Renal cortex interstitium (tissue), 11 donors: ENCODE measurements at regions not wholly inside any gene's neighbourhood (a gene's known extent, or its start where the extent isn't known, plus 50 kb on each side); places are given as distances from the start of the nearest gene placed in this dataset.

Experiments
- DNase-seq, 11 donors: peaks; one replicate each; pipeline ENCODE4 v3.0.0-alpha.2; 2013; ENCODE audit warnings: low read depth in 9 of 11, low spot score in 4 of 11; ENCODE audit errors: extremely low read depth in 1 of 11

GRCh38 chr11:130720232-130721022 is 195.9 kb downstream of the SNX19 start:
- no peak for DNase-seq

GRCh38 chr11:130721023-130721681 is 195.1 kb downstream of the SNX19 start:
- DNase-seq = no peak

GRCh38 chr11:130721736-130722135 is 194.5 kb downstream of the SNX19 start:
- DNase-seq = no peak

- no peak for DNase-seq
Observed at GRCh38 chr11:130722401-130722800, 193.9 kb downstream of the SNX19 start.

- DNase-seq = no peak
Observed at GRCh38 chr11:130725421-130726233, 190.7 kb downstream of the SNX19 start.

GRCh38 chr11:130726234-130727037 is 189.8 kb downstream of the SNX19 start:
- DNase-seq = no peak

- DNase-seq = no peak
Observed at GRCh38 chr11:130727157-130728119, 188.8 kb downstream of the SNX19 start.

- DNase-seq = no peak
Observed at GRCh38 chr11:130728185-130729180, 187.8 kb downstream of the SNX19 start.

GRCh38 chr11:130729193-130729592 is 187.1 kb downstream of the SNX19 start:
- no peak for DNase-seq

GRCh38 chr11:130729678-130730300 is 186.5 kb downstream of the SNX19 start:
- no peak for DNase-seq

- no peak for DNase-seq
Observed at GRCh38 chr11:130731401-130731800, 184.9 kb downstream of the SNX19 start.

- no peak for DNase-seq
Observed at GRCh38 chr11:130732476-130732875, 183.8 kb downstream of the SNX19 start.

GRCh38 chr11:130737041-130737830 is 179.0 kb downstream of the SNX19 start:
- DNase-seq = no peak

GRCh38 chr11:130737866-130738431 is 178.3 kb downstream of the SNX19 start:
- peak in 9 of 11 donors; percentile 52 to 86 (median 76) for DNase-seq

- DNase-seq = peak in 3 of 11 donors; percentile 34 to 55 (median 48)
Observed at GRCh38 chr11:130738611-130739010, 177.7 kb downstream of the SNX19 start.
